Activated CD4-positive, alpha-beta T cell treated with anti-CD3 and anti-CD28 coated beads, Interleukin-2, amount 10 ng/mL, durations not matched to agents 24 days and 14 days (primary cell): ENCODE measurements at regions not wholly inside any gene's neighbourhood (a gene's known extent, or its start where the extent isn't known, plus 50 kb on each side); places are given as distances from the start of the nearest gene placed in this dataset.

Source experiments
- DNase-seq: peaks from one replicate; pipeline ENCODE4 v3.0.0; 2022
- H3K27ac Mint-ChIP-seq: one replicate; pipeline ENCODE4 v1.8.0; 2022; ENCODE audit warnings: mild to moderate bottlenecking, mixed read lengths
- H3K27me3 Mint-ChIP-seq: one replicate; pipeline ENCODE4 v1.8.0; 2022; ENCODE audit warnings: mixed read lengths
- H3K36me3 Mint-ChIP-seq: one replicate; pipeline ENCODE4 v1.8.0; 2022; ENCODE audit warnings: low read depth, mild to moderate bottlenecking, mixed read lengths
- H3K4me1 Mint-ChIP-seq: one replicate; pipeline ENCODE4 v1.8.0; 2021; ENCODE audit warnings: mixed read lengths
- H3K4me3 Mint-ChIP-seq: one replicate; pipeline ENCODE4 v1.8.0; 2022; ENCODE audit warnings: mild to moderate bottlenecking, moderate library complexity, mixed read lengths
- H3K9me3 Mint-ChIP-seq: one replicate; pipeline ENCODE4 v1.8.0; 2021; ENCODE audit warnings: mixed read lengths
- intact Hi-C: fragments of 100-400 bp; cut with micrococcal nuclease; formaldehyde crosslinking; loops from one replicate; pipeline ENCODE4 v1.15.1; 2023

GRCh38 chr14:101476916-101477553, 84.3 kb upstream of the DIO3 start:
- H3K27ac Mint-ChIP-seq, result no peak overlapping the region
- no peaks in the 10 kb centered on the region for H3K27me3 Mint-ChIP-seq
- H3K4me1 Mint-ChIP-seq, result no peaks in the 10 kb centered on the region
- no peak overlapping the region for H3K4me3 Mint-ChIP-seq
- no peaks in the 10 kb centered on the region for H3K9me3 Mint-ChIP-seq
- intact Hi-C loops, result no loop called here
- DNase-seq, result no peak
- no peaks in the 10 kb centered on the region for H3K36me3 Mint-ChIP-seq

- Mint-ChIP-seq H3K9me3 (no peaks in the 10 kb centered on the region), H3K27me3 (no peaks in the 10 kb centered on the region), H3K27ac (no peak overlapping the region), H3K4me1 (no peaks in the 10 kb centered on the region), H3K36me3 (no peaks in the 10 kb centered on the region), H3K4me3 (no peak overlapping the region)
- no peak for DNase-seq
- intact Hi-C loops, result no loop called here
These were observed 83.6 kb upstream of the DIO3 start for GRCh38 chr14:101477648-101478047.

DNA sequence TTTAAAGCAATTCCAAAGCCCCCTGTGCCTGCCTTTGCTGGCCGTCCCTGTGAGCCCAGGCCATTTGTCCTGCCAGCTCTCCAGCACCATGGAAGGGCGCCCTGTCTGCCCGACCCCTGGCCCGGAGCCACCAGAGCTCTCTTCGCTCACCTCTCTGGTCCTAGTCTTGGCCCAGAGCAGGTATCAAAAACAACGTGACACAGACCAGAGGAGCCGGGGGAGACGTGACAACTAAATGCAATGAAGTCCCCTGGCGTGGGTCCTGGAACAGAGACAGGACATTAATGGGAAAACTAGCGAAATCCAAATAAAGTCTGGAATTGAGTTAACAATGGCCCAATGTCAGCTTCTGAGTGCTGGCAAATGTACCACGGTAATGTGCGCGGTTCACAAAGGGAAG, 83.2 kb upstream of the DIO3 start:
- no peak overlapping the region for H3K27ac Mint-ChIP-seq
- no peak for DNase-seq
- no peak overlapping the region for H3K4me3 Mint-ChIP-seq
- H3K27me3 Mint-ChIP-seq, result no peaks in the 10 kb centered on the region
- intact Hi-C loops, result no loop called here
- H3K36me3 Mint-ChIP-seq, result no peaks in the 10 kb centered on the region
- H3K9me3 Mint-ChIP-seq, result no peaks in the 10 kb centered on the region
- H3K4me1 Mint-ChIP-seq, result no peaks in the 10 kb centered on the region

- Mint-ChIP-seq H3K27ac (no peak overlapping the region), H3K4me1 (no peaks in the 10 kb centered on the region), H3K4me3 (no peak overlapping the region), H3K9me3 (peaks cover 1% of the 10 kb centered on the region), H3K27me3 (peaks cover 1% of the 10 kb centered on the region), H3K36me3 (no peaks in the 10 kb centered on the region)
- intact Hi-C loops, result no loop called here
- DNase-seq, result no peak
These were observed 82.4 kb upstream of the DIO3 start for GRCh38 chr14:101478796-101479410.

GRCh38 chr14:101480022-101480746, 81.1 kb upstream of the DIO3 start:
- Mint-ChIP-seq H3K27me3 (peaks cover 10% of the 10 kb centered on the region), H3K4me1 (no peaks in the 10 kb centered on the region), H3K27ac (no peak overlapping the region), H3K4me3 (no peak overlapping the region), H3K9me3 (peaks cover 5% of the 10 kb centered on the region), H3K36me3 (no peaks in the 10 kb centered on the region)
- intact Hi-C loops, result no loop called here
- no peak for DNase-seq

- intact Hi-C loops, result no loop called here
- Mint-ChIP-seq H3K36me3 (no peaks in the 10 kb centered on the region), H3K4me3 (no peak overlapping the region), H3K27ac (no peak overlapping the region), H3K4me1 (no peaks in the 10 kb centered on the region), H3K9me3 (peaks cover 5% of the 10 kb centered on the region), H3K27me3 (peaks cover 12% of the 10 kb centered on the region)
- no peak for DNase-seq
These were observed 80.4 kb upstream of the DIO3 start for GRCh38 chr14:101480747-101481530.

- intact Hi-C loops, result no loop called here
- Mint-ChIP-seq H3K4me1 (no peaks in the 10 kb centered on the region), H3K36me3 (no peaks in the 10 kb centered on the region), H3K27me3 (peaks cover 13% of the 10 kb centered on the region), H3K27ac (no peak overlapping the region), H3K9me3 (peaks cover 5% of the 10 kb centered on the region), H3K4me3 (no peak overlapping the region)
- DNase-seq, result no peak
These were observed 79.7 kb upstream of the DIO3 start for GRCh38 chr14:101481557-101481956.

GRCh38 chr14:101482066-101482465, 79.2 kb upstream of the DIO3 start:
- intact Hi-C loops, result no loop called here
- no peak for DNase-seq
- Mint-ChIP-seq H3K9me3 (peaks cover 5% of the 10 kb centered on the region), H3K27ac (no peak overlapping the region), H3K36me3 (no peaks in the 10 kb centered on the region), H3K27me3 (peaks cover 13% of the 10 kb centered on the region), H3K4me1 (no peaks in the 10 kb centered on the region), H3K4me3 (no peak overlapping the region)

GRCh38 chr14:101483829-101484228, 77.5 kb upstream of the DIO3 start:
- intact Hi-C loops, result no loop called here
- Mint-ChIP-seq H3K9me3 (peaks cover 5% of the 10 kb centered on the region), H3K27me3 (peaks cover 17% of the 10 kb centered on the region), H3K27ac (no peak overlapping the region), H3K4me1 (no peaks in the 10 kb centered on the region), H3K4me3 (no peak overlapping the region), H3K36me3 (no peaks in the 10 kb centered on the region)
- DNase-seq, result no peak

DNA sequence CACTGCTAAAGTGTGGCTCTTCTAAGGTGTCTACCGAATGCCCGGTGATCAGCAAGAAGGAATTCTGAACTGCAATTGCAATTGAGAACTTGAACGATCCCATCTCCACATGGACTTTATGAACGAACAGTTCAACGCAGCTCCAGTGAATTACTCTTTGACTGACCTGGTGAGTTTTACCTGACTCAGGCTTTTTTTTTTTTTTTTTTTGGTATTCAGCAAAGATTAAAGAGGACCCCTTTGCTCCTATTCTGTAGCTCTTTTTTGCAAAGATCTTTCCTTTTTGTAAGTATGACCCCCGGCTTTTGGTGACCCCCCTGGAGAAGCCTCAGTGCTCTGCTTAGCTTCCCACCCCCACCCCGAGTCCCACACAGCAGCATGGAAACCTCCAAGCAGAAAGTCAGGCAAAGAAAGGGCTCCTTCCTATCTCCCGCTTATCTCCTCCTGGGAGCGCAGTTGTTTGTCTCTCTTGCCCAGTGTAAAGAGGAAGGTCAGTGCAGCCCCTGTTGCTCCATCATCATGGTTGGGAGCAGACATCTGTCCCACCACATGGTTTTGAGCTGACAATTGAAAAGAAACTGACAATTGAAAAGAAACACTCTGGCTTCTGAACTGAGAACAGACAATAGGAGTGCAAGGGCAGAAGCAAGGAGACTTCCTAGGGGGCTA, 72.1 kb upstream of the DIO3 start:
- intact Hi-C loops, result no loop called here
- H3K36me3 Mint-ChIP-seq, result no peaks in the 10 kb centered on the region
- peaks cover 18% of the 10 kb centered on the region for H3K27me3 Mint-ChIP-seq
- H3K4me3 Mint-ChIP-seq, result no peak overlapping the region
- no peaks in the 10 kb centered on the region for H3K4me1 Mint-ChIP-seq
- no peak for DNase-seq
- H3K9me3 Mint-ChIP-seq, result peaks cover under 1% of the 10 kb centered on the region
- H3K27ac Mint-ChIP-seq, result no peak overlapping the region

DNA sequence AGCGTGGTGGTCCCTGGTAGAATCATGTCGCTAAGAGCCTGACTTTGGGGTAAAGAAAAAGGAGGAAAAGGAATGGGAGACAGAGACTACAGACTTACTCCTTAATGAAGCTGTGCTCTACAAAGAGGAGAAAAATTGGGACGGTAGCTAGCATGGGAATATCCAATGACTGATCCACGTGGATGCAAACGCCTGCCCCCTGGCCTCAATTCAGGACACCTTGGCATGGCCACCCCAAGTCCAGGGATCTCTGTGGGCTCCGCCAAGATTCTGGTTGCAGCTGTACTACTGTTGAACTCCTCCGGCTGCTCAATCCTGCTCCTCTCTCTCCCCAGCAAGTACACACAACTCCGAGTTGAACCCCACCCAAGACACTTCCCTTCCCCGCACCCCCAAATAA, 70.5 kb upstream of the DIO3 start:
- Mint-ChIP-seq H3K4me1 (no peaks in the 10 kb centered on the region), H3K36me3 (no peaks in the 10 kb centered on the region), H3K4me3 (no peak overlapping the region), H3K9me3 (no peaks in the 10 kb centered on the region), H3K27me3 (peaks cover 11% of the 10 kb centered on the region), H3K27ac (no peak overlapping the region)
- no peak for DNase-seq
- intact Hi-C loops, result no loop called here

DNA sequence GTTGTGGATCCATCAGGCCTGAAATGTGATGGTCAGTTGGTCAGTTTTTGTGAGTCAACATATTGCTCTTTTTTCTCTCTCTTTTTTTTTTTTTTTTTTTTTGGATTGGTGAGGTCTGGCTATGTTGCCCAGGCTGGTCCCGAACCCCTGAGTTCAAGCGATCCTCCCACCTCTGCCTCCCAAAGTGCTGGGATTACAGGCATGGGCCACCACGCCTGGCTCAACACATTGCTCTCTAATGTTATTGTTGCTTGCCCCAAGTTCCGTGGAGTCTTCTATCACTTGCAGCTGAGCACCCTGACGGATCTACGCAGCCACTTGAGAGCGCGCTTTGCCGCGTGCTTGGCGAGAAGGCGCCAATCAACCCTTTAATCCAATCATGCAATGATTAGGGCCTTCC, 69.5 kb upstream of the DIO3 start:
- no peak overlapping the region for H3K4me3 Mint-ChIP-seq
- no peaks in the 10 kb centered on the region for H3K9me3 Mint-ChIP-seq
- DNase-seq, result no peak
- H3K4me1 Mint-ChIP-seq, result no peaks in the 10 kb centered on the region
- no peaks in the 10 kb centered on the region for H3K36me3 Mint-ChIP-seq
- intact Hi-C loops, result no loop called here
- H3K27ac Mint-ChIP-seq, result no peak overlapping the region
- H3K27me3 Mint-ChIP-seq, result peaks cover 10% of the 10 kb centered on the region

DNA sequence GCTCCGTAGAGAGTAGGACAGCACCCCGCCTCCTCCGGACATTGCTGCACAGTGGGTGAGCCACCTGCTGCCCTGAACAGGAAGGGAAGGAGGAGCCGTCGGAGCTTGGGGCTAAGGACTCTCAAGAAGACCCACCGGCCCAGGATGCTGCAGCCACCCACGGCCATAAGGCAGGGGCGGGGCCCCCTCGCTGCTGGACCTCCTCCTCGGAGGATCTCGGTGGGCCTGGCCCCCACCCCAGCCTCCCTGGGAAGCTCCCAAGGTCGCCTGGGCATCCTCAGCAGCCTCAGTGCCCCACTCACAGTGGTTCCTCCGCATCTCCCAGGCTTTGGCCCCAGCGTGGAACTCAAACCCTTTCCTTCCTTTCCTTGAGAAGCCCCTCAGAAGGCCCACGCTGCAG, 68.6 kb upstream of the DIO3 start:
- Mint-ChIP-seq H3K36me3 (no peaks in the 10 kb centered on the region), H3K4me1 (no peaks in the 10 kb centered on the region), H3K4me3 (no peak overlapping the region), H3K9me3 (no peaks in the 10 kb centered on the region), H3K27ac (no peak overlapping the region), H3K27me3 (peaks cover 10% of the 10 kb centered on the region)
- intact Hi-C loops, result no loop called here
- DNase-seq, result no peak
